Anterior cingulate cortex (tissue), 58 donors: ENCODE measurements at regions not wholly inside any gene's neighbourhood (a gene's known extent, or its start where the extent isn't known, plus 50 kb on each side); places are given as distances from the start of the nearest gene placed in this dataset.
A peak's percentile ranks its signal among the peaks of the same experiment; 100 is the strongest.

Experiments
- DNase-seq, 58 donors: peaks; one replicate each; lab custom pipeline; 2025; lab: John Stamatoyannopoulos, UW

DNA sequence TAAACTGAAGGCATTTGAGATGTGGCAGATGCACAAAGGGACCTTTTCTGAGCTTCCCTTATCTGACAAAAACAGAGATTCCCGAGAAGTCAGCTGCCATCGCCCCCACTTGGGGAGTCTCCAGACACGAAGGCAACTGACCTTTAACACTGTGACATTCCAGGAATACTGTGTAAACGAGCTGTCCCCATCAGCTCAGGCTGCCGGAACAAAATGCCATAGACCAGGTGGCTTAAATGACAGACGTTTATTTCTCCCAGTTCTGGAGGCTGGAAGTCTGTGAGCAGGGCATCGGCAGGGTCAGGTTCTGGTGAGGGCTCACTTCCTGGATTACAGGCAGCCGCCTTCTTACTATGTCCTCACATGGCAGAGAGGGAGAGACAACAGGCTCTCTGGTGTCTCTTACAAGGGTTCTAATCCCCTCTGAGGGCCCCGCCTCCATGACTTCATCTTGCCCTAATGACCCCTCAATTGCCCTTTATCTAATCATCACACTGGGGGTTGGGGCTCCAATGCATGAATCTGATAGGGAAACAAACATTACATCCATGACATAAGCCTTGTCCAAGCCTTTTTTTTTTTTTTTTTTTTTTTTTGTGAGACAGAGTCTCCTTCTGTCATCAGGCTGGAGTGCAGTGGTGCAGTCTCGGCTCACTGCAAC, 178.5 kb upstream of the RPL38 start:
- DNase-seq, result no peak

DNA sequence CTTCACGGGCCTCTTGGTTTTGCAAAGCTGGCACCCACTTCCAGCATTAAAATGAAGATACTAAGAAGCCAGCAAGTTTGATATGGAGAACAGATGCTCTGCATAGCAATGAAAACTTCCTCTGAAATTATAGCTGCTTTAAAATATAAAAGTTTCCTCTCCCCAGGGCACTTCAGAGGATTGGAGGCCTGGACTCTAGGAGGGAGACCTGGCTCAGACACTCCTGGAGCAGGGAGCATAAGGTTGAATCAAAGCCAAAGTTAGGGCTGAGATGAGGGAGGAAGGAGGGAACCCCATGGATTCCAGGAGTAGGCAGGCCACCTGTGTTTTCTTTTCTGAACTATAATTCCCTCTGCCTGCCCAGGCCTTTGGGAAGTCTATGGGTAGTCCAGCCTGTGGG, 176.0 kb upstream of the RPL38 start:
- no peak for DNase-seq

DNA sequence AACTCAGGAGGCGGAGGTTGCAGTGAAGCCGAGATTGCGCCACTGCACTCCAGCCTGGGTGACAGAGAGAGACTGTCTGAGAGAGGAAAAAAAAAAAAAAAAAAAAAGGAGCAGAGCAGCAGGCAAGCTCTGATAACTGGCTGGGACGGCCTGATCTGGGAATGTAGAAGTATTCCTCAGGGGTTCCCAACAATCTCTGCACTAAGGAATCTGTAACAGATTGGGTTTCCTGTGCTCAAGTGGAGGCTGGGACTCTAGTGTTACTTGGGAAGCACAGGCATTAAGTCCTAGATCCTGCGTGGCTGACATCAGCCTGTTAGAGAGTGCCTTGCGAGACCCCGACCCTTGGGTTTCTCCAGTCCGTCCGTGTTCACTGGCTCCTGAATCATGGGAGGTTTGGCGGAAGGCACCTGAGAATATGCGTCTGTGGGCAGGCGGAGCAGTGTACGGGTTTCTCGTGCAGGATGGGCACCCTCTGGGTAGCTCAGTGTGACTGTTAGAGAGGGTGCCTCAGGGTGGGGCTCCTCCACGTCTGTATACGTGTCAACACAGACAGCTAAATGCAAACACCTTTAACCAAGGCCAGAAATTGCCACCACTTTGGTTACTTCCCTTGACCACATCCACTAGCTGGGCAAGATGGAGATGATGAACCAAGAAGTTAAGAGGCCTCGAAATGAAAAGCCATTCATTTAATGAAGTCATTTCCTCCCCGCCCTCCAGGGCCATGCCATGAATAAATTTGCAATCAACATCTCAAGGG, 174.9 kb upstream of the RPL38 start:
- DNase-seq, result no peak

DNA sequence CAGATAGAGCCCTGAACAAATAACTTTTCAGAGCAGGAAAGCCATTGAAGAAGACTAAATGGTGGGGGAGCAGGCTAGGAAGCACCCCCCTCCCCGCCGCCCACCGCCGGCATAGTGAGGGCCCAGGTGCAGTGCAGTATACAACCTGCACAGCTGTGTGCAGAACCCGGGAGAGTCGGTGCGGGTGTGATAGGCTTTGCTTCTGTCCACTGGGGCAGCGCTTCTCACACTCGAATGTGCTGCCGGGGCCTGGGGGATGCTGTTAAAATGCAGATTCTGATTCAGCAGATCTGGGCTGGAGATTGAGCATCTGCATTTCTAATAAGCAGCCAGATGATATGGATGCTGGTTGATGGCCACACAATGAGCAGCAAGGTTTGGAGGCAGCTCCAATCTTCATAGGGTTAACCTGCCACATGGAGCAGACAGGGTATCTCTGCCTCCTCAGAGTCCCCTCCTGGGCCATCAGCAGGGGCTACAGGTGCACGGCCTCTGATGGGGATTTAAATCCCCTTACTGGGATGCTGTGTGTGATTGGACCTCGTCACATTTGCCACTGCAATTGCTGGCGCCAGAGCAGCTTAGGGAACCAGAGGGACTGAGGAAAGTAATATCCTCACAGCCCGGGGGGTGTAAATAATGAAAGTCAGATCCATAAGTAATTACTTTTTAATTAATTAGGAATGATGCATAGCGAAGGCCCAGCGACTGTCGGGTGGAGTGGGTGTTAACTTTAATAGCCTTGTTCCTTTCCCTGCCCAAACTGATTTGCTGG, 172.0 kb upstream of the RPL38 start:
- no peak for DNase-seq

DNA sequence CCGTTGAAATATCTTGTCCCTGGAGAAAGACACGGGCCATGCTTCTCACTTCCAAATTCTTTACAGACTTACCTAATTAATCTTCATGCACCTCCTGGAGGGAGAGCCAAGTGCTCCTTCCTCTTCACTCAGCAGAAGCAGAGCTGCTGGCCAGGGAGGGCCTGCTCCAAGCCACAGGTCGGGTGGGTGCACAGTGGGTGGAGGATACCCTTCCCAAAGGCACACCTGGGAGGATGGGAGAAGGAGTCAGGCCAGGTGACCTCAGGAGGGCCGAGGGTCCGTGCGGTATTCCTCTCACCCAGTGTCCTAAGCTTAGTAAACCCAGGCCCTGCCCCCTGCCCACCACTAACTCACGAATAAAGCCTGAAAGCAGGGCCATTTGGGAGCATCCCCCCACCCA, 171.3 kb upstream of the RPL38 start:
- no peak for DNase-seq

DNA sequence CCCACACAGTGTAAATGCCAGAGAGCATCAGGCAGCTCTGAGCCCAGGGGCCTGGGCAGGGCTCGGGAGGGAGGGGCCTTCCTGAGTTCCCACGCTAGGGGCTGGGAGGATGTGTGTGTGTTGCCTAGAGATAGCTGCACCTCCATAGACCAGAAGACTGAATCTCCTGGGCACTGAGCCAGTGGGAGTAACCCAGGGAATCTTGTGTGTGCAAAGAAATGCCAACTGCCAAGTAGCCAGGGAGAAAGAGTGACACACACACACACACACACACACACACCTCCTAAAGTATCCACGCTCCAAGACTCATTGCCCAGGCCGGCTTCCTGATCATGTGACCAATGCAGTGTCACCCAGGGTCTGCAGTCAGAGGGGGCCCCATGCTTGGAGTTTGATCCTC, 166.2 kb upstream of the RPL38 start:
- DNase-seq, result peak in 27 of 58 donors; percentile 2 to 51 (median 19)

DNA sequence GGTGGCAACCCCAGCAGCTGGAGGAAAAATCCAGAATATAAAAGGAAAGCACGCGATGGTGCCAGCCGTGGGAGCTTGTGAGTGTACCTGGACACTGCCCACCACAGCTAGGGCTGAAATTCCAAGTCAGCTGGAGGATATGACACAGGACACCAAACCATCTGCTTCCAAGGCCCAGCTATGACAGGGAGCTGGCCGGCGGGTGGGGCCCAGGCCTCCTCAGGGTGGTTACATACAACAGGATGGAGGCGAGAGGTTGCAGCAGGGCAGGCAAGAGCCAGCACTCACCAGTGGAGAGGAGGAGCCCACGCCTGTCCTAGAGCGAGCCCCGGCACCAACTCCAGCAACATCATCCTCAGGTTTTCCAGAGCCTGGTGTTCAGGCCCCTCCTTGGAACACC, 163.2 kb upstream of the RPL38 start:
- no peak for DNase-seq

DNA sequence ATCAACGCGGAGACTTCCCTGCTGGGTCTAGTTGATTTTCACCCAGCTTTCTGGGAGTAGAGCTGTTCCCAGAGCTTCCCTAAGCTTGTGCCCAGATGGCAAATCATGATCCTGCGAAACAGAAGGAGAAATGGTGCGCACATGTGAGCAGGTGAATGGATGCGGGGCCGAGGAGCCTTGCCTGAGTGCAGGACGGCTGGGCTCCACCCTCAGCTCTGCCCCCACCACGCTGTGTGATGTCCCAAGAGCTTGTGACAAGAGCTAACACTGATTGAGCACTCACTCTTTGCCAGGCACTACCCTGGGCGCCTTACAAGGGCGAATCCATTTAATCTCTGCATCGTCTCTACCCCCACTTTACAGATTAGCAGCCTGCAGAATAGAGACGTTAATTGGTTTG, 162.7 kb upstream of the RPL38 start:
- DNase-seq, result no peak

DNA sequence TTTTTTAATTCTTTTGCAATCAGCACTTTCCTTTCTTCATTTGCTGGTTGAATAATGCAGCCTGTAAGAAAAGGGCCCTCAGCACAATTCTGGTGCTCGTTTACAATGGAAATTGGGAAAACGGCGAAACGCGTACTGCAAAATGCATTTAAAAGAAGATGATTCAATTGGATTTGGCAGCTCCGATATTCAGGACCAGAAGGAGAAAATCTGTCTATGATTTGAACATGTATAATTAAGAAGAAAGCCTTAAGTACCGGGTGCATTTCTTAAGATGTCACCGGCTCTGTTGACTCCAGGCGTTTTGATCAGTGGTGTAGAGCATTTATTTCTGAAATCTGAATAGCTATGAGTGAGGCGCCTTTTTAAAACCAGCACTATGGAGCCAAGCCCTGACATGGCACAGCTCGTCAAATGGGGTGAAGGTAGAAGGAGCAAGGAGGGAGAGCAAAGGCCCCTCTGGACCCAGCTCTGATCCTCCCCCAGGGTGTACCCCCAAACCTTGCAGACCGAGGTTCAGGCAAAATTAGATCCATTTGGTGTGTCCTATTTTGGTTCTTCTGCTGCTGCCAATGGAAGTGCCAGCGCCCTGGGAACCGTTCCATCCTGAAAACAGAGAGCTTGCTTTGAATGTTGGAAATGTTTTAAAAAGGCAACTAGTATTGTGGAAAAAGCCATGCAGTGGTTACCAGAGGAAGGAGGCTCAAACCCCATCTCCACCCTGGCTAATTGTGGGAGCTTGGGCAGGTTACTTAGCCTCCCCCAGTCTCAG, 161.4 kb upstream of the RPL38 start:
- peak in 49 of 58 donors; percentile 5 to 81 (median 45) for DNase-seq

DNA sequence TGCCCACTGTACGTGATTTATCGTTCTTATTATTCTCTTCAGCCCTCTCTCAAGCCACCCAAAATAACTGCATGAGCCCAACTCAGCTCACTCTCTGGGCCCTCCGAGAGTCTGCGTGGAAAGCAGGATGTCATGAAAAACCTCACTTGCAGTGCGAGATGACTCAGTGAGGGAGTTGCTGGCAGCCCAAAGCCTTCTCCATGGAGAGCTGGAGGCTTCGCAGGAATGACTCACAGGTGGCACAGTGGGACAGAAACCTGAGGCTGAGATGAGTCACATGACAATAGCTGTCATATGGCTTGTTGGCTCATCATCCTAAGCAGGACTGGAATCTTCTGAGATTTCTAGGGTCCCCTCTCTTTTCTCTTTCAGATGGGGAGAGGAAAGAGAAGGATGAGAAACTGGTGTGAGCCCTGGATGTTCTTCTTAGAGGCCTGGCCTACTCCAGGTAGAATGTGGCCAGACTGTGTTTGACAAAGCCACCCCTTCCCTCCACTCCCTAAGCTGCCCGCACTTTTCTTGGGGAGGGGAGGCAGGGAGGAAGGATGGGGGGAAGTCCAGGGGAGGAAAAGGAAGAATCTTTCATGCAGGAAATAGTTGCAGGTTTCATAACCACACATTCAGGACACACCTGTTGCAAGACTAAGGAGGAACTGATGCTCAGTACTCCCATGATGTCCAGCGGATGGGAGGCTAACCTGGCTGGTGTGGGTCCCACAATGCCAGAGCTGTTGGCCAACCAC, 160.6 kb upstream of the RPL38 start:
- peak in 53 of 58 donors; percentile 10 to 87 (median 65) for DNase-seq

DNA sequence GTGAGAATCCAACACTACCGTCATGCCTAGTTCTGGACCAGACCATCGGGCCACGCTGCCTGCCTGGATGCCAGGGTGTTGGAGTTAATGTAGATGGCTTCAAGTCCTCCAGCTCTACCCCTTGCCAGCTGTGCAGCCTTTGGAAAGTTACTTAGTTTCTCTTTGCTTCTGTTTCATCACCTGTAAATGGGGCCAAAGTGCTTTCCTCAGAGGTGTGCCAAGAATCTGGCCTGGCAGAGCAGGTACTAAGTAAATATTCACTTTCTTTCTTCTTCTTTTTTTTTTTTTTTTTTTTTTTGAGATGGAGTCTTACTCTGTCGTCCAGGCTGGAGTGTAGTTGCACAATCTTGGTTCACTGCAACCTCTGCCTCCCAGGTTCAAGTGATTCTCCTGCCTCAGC, 159.5 kb upstream of the RPL38 start:
- DNase-seq, result no peak

DNA sequence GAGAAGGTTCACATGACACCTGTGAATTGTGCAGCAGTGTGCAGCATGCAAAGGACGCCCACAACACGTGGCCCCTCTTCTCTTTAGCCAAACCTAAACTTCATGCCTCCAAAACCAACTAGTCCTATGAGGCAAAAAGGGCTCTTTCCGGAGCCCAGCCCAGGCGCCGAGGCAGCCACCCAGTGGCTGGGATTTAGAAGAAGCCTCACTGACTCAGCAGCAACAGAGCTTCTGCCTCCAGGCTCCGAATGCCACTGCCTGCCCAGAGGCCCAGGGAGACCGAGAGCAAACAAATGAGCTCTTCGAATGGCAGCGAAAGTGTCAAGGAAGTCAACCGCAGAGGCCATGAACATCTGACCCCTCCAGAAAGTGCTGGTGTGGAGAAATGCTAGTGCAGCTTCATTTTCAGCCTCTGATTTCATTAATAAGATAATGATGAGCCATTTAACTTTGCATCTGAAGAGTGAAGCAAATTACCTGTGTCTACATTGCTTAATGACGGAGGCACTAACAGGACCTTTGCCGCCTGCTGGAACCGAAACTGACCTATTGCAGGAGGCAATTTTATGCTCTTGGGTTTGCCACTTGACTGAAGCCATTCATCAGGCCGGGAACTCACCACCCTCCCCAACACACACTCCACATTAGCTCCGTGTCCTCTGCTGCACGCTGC, 157.7 kb upstream of the RPL38 start:
- DNase-seq, result no peak

DNA sequence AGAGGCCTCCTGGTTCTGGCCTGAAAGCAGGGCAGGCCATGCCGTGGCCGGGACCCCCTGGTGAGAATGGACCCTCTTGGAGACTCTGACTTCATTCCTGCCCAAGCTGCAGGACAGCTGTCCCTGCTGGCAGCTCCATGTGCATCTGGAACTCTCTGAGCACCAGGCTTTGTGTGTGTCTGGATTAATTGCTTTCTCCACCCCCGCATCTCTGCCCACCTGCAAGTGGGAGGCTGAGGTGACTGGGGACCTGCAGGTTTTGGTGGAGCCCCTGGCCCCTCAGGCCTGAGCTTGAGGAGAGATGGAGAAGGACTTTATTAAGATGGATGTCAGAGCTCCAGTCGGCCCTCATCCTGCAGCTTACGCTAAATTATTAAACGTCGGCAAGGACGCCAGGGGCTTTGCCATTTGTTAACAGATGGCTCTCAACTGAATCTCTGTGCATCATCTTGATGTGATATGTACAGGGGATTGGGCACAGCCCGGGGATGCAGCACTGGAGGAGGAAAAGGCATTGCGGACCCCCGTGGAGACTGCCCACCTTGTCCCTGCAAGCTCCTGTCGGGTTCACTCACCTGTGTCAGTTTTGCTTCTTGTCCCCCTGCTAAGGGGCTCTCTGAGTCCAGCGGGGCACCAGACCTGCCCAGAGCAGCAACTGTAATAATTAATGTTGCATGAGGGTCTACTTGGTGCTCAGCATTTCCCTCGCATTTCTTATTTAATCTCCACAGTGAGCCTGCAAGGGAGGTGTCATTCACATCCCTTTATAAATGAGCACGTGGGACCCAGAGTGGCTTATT, 154.1 kb upstream of the RPL38 start:
- no peak for DNase-seq

DNA sequence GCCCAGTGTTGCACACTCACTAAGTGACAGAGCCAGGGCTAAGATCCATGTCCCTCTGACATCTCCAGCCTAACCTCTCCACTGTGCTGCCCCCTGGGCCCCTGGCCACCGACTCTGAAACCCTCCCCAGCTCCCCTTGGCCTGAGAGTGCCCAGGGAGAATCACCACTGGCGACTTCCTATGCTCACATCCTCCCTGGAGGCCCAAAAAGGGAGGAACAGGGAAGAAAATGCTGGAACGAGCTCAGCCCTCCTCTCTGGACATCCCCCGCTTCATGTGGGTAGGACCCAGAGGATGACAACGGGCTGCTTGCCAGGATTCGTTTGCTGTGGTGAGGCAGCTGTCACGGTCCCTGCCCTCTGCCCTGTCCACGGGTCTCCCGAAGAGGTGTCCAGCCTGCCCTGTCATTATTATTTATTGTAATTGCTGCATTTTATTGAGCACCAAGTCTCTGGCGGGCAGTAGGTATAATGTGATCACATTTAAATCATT, 153.5 kb upstream of the RPL38 start:
- DNase-seq, result peak in 1 of 58 donors; percentile 6

DNA sequence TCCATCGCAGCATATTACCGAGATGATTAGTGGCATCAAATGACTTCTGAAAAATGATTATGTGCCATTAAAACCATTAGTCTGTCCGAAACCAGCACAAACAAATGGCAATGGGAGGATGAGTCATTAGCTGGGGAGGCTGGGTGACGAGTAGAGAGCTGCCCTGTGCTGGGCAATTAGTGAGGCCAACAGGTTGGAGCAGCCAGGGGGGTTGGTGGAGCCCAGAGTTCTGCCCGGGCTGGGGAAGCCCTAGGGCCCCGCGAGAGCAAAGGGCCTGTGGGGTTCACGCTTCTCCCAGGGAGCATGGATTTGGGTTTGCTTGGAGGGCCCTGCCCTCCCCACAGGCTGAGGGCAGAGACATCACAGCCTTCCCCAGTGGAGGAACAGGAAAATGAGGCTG, 152.1 kb upstream of the RPL38 start:
- DNase-seq, result no peak

DNA sequence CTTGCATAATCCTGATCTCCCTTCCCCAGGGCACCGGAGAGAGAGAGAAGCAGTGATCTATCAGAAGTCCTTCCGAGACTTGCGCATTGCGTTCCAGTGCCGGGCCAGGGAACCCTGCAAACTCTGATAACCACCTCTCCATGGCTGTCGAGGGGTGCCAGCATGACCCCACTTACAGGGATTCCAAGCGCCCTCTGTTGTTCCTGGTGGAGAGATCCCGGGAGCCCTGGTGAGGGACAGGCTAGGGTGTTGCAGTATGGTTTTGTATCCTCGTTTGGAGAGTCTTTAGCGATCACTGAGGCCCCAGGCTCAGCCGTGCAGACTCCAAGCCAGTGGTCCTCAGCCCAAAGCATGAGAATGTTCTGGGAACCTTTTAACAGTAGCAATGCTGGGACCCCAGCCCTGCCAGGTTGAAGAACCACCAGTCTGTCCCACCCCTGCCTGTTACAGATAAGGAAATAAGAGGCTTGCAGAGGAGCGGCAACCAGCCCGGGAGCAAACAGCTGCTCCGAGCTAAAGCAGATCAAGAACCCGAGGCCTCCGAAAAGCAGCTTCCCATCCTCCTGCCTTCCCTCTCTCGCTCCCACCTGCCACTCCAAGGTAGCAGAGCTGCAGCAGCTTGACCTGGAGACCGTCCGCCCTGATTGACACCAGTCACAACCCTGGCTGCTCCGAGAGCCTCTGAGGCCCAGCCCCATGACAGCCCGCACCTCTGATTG, 150.3 kb upstream of the RPL38 start:
- DNase-seq, result no peak

DNA sequence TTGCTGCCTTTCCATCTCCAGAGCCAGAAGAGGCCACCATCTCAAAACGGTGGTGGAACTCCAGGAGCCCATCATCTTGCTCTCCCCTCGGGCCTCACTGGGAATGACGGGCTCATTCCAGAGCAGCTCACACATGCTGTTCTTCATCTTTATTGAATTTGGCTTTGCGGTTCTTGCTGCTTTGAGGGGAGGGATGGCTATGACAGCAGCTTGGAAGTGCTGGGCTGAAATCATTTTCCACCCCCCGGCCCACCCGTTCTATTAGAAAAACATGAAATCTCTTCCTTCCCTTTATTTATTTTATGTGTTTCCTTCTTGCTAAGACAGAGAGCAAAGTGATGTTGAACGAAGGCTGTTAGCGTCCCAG, 149.8 kb upstream of the RPL38 start:
- DNase-seq, result no peak

DNA sequence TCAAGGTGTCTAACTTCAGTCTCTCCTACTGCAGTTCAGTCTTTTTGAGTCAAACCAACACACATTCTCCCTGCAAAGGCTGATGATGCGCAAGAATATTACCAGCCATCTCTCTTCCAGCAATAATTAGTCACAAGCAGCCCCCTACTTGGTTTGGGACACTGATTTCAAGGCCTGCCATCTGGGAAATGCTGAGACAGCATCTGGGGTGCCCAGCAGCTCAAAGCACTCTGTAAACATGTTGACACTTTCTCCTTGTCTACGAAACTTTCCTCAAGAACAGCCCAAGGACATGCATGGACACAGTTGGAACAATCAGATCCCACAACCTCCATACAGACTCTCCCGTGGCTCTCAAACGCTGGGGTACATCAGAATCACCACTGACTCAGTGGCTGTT, 149.2 kb upstream of the RPL38 start:
- DNase-seq, result no peak
